Spleen (tissue), 11 donors: ENCODE measurements at regions not wholly inside any gene's neighbourhood (a gene's known extent, or its start where the extent isn't known, plus 50 kb on each side); places are given as distances from the start of the nearest gene placed in this dataset.

Experiments used
- DNase-seq: peaks from one replicate; pipeline ENCODE4 v3.0.0-alpha.2; 2020
- H3K27ac ChIP-seq, 8 donors: fragments of 200-600 bp; sonication (generic) in 7 of 8; 1 replicate in 4 of 8; 2 replicates in 4 of 8; pipeline versions ENCODE4 v1.5.0 to v1.8.0; 2016 to 2021; ENCODE audit warnings: inconsistent platforms in 4 of 8, mild to moderate bottlenecking in 4 of 8, moderate library complexity in 1 of 8
- H3K27me3 ChIP-seq, 7 donors: fragments of 200-600 bp; sonication (generic) in 6 of 7; replicated peaks in 1 of 7; 1 replicate in 4 of 7; 2 replicates in 3 of 7; pipeline versions ENCODE4 v1.5.0 to v1.8.0; 2016 to 2021; ENCODE audit warnings: inconsistent platforms in 3 of 7, mild to moderate bottlenecking in 1 of 7
- H3K36me3 ChIP-seq, 6 donors: fragments of 200-600 bp; sonication (generic) in 5 of 6; 1 replicate in 4 of 6; 2 replicates in 2 of 6; pipeline versions ENCODE4 v1.5.0 to v1.8.0; 2016 to 2021; ENCODE audit warnings: inconsistent platforms in 2 of 6
- H3K4me1 ChIP-seq, 6 donors: fragments of 200-600 bp; sonication (generic) in 5 of 6; 1 replicate in 3 of 6; 2 replicates in 3 of 6; pipeline versions ENCODE4 v1.5.0 to v1.8.0; 2016 to 2021; ENCODE audit warnings: inconsistent platforms in 3 of 6
- H3K4me3 ChIP-seq, 8 donors: fragments of 200-600 bp; sonication (generic) in 7 of 8; 1 replicate in 4 of 8; 2 replicates in 4 of 8; pipeline versions ENCODE4 v1.5.0 to v1.8.0; 2016 to 2021; ENCODE audit warnings: inconsistent platforms in 4 of 8, mild to moderate bottlenecking in 4 of 8, moderate library complexity in 2 of 8
- H3K9me3 ChIP-seq, 8 donors: fragments of 200-600 bp; sonication (generic) in 7 of 8; 1 replicate in 4 of 8; 2 replicates in 4 of 8; pipeline versions ENCODE4 v1.5.0 to v1.8.0; 2016 to 2021; ENCODE audit warnings: inconsistent platforms in 4 of 8
- CTCF ChIP-seq, 11 experiments: fragments of 200-600 bp in 7 of 11; fragments of 450-650 bp in 4 of 11; sonication (generic) in 4 of 11; IDR thresholded peaks in 8 of 11; conservative IDR thresholded peaks in 3 of 11; 1 replicate in 7 of 11; 2 replicates in 4 of 11; pipeline versions ENCODE4 v1.4.0 to v1.8.0; 2016 to 2021; ENCODE audit warnings: antibody characterized with exemption in 11 of 11, inconsistent platforms in 4 of 11, mild to moderate bottlenecking in 1 of 11
- POLR2A ChIP-seq, 3 donors: fragments of 450-650 bp; IDR thresholded peaks; one replicate each; pipeline ENCODE4 v1.5.1; 2017; ENCODE audit warnings: antibody characterized with exemption in 3 of 3, mild to moderate bottlenecking in 1 of 3
- POLR2AphosphoS5 ChIP-seq, 3 donors: sonication (generic); formaldehyde crosslinking; IDR thresholded peaks; one replicate each; pipeline ENCODE4 v1.5.1; 2017; ENCODE audit warnings: antibody characterized with exemption in 3 of 3
- WGBS, 5 donors: extraction: QIAGEN DNeasy Blood & Tissue Kit in 3 of 5; methylation state at CpG; one replicate each; pipeline versions ENCODE4 v1.1.5 to v1.1.7; 2013 to 2018; 5-methylcytosine and 5-hydroxymethylcytosine counted together
- intact Hi-C: fragments of 100-400 bp; cut with DNase I; formaldehyde crosslinking; loops from one replicate; pipeline ENCODE4 v1.15.0; 2023; ENCODE audit warnings: low total_unique reads
- microRNA-seq, 3 donors: library from miRNA; unstranded; fragments of <30 nt; microRNA quantifications; one replicate each; pipeline versions ENCODE4 to v1.1.0, GENCODE V29; 2019 to 2020
- small RNA-seq, 4 donors: library from RNA; depleted of rRNA; stranded (forward); fragments of <200 nt; gene quantifications; one replicate each; pipeline ENCODE3, GENCODE V24; 2016
- donor health status: healthy with polysubstance abuse.
- donor health status: DM: no; HTN: no; CAD: no; lungs with moderate emphysema.
- donor health status: DM: no; HTN: no; CAD: no.
- donor health status: Bipolar disorder and iron deficiency.
- donor health status: healthy.
- donor health status: DM: no; HTN: no; CAD: no.
- donor health status: DM: yes; HTN: yes; CAD: no.

GRCh38 chr13:60645676-60646075 lies 248.7 kb downstream of the TDRD3 start:
- H3K4me1 ChIP-seq, result no peaks in the 10 kb centered on the region
- H3K27me3 ChIP-seq, result peaks cover 0 to 1% (median 0%) of the 10 kb centered on the region in 7 donors
- WGBS, 5 donors, result 59 to 91% (median 79%) methylated on average over 3 of the region's 3 CpGs
- intact Hi-C loops, result no loop called here
- H3K4me3 ChIP-seq, result no peak overlapping the region
- DNase-seq, result no peak
- H3K36me3 ChIP-seq, result no peaks in the 10 kb centered on the region
- TF ChIP-seq CTCF (IDR thresholded peaks at IDR 0.05 in 8 of 11, conservative IDR thresholded peaks at IDR 0.05 in 3 of 11) (no peak), POLR2A (IDR thresholded peaks at IDR 0.05) (no peak), POLR2AphosphoS5 (IDR thresholded peaks at IDR 0.05) (no peak)
- H3K9me3 ChIP-seq, result peaks cover 0 to 6% (median 0%) of the 10 kb centered on the region in 8 donors
- H3K27ac ChIP-seq, result no peak overlapping the region

- no peaks in the 10 kb centered on the region for H3K4me1 ChIP-seq
- intact Hi-C loops, result no loop called here
These were observed 245.5 kb downstream of the TDRD3 start for GRCh38 chr13:60642552-60642951.

GRCh38 chr13:60629158-60629557 lies 232.1 kb downstream of the TDRD3 start:
- no peaks in the 10 kb centered on the region for H3K36me3 ChIP-seq
- intact Hi-C loops, result no loop called here
- WGBS, 5 donors, result 70 to 77% (median 75%) methylated on average over 5 of the region's 5 CpGs

More at GRCh38 chr13:60642552-60642951, 245.5 kb downstream of the TDRD3 start:
- H3K27ac ChIP-seq, result no peak overlapping the region
- peaks cover 0 to 6% (median 0%) of the 10 kb centered on the region in 8 donors for H3K9me3 ChIP-seq
- H3K4me3 ChIP-seq, result no peak overlapping the region
- DNase-seq, result no peak
- H3K36me3 ChIP-seq, result no peaks in the 10 kb centered on the region
- H3K27me3 ChIP-seq, result peaks cover 0 to 8% (median 0%) of the 10 kb centered on the region in 7 donors
- WGBS, 5 donors, result 54 to 65% (median 62%) methylated on average over 4 of the region's 4 CpGs
- no peak for TF ChIP-seq CTCF (IDR thresholded peaks at IDR 0.05 in 8 of 11, conservative IDR thresholded peaks at IDR 0.05 in 3 of 11)
- no peak for TF ChIP-seq POLR2A (IDR thresholded peaks at IDR 0.05)
- TF ChIP-seq POLR2AphosphoS5 (IDR thresholded peaks at IDR 0.05), result no peak

GRCh38 chr13:60627071-60627686 lies 230.2 kb downstream of the TDRD3 start:
- Histone ChIP-seq H3K27ac (no peak overlapping the region), H3K9me3 (no peaks in the 10 kb centered on the region), H3K27me3 (peaks cover 0 to 11% (median 0%) of the 10 kb centered on the region in 7 donors), H3K4me1 (no peaks in the 10 kb centered on the region), H3K36me3 (no peaks in the 10 kb centered on the region), H3K4me3 (no peak overlapping the region)
- no peak for TF ChIP-seq POLR2AphosphoS5 (IDR thresholded peaks at IDR 0.05)
- TF ChIP-seq POLR2A (IDR thresholded peaks at IDR 0.05), result no peak
- TF ChIP-seq CTCF (IDR thresholded peaks at IDR 0.05 in 8 of 11, conservative IDR thresholded peaks at IDR 0.05 in 3 of 11), result peak in 8 of 11 experiments; percentile 25 to 59 (median 41)
- WGBS, 5 donors, result 49 to 55% (median 52%) methylated on average over 8 of the region's 8 CpGs
- DNase-seq, result no peak
- intact Hi-C loops, result no loop called here

More at GRCh38 chr13:60629158-60629557, 232.1 kb downstream of the TDRD3 start:
- no peak for TF ChIP-seq POLR2AphosphoS5 (IDR thresholded peaks at IDR 0.05)
- H3K4me3 ChIP-seq, result no peak overlapping the region
- H3K9me3 ChIP-seq, result no peaks in the 10 kb centered on the region
- DNase-seq, result no peak
- H3K27me3 ChIP-seq, result peaks cover 0 to 9% (median 0%) of the 10 kb centered on the region in 7 donors
- H3K4me1 ChIP-seq, result no peaks in the 10 kb centered on the region
- no peak overlapping the region for H3K27ac ChIP-seq

Small RNA genes in the stretch of these regions (microRNA-seq; reads per million reads assigned to microRNA genes)
- 0 reads per million in 3 donors for gene MIR3169

Small RNA genes in the stretch of these regions (small RNA-seq; reads per million reads assigned to genes)
- gene MIR3169, result 0 reads per million in 4 donors
- gene RNY3P5, result 0 reads per million in 4 donors
